SK-N-MC (cell line): ENCODE measurements at regions not wholly inside any gene's neighbourhood (a gene's known extent, or its start where the extent isn't known, plus 50 kb on each side); places are given as distances from the start of the nearest gene placed in this dataset.

Experiments used
- EZH2 ChIP-seq: fragments of 200-600 bp; sonication (generic); IDR thresholded peaks from one replicate; pipeline ENCODE4 v1.6.1; 2017; ENCODE audit warnings: antibody characterized with exemption
- FOXP2 ChIP-seq: optimal IDR thresholded peaks from 2 replicates; pipeline ENCODE3; 2011; ENCODE audit warnings: mild to moderate bottlenecking, moderate library complexity; ENCODE audit not compliant: insufficient read depth; ENCODE audit errors: extremely low read length, control extremely low read depth
- POLR2AphosphoS5 ChIP-seq: IDR thresholded peaks from 2 replicates; pipeline ENCODE4 v1.6.1; 2012; ENCODE audit warnings: mild to moderate bottlenecking, low read depth, low read length, borderline replicate concordance

GRCh38 chr2:136389809-136390208 lies 271.9 kb upstream of the CXCR4 start:
- TF ChIP-seq EZH2: no peak
- no peak for TF ChIP-seq POLR2AphosphoS5
- TF ChIP-seq FOXP2: no peak
